ENCODE measurements at regions not wholly inside any gene's neighbourhood (a gene's known extent, or its start where the extent isn't known, plus 50 kb on each side); places are given as distances from the start of the nearest gene placed in this dataset.

DNA sequence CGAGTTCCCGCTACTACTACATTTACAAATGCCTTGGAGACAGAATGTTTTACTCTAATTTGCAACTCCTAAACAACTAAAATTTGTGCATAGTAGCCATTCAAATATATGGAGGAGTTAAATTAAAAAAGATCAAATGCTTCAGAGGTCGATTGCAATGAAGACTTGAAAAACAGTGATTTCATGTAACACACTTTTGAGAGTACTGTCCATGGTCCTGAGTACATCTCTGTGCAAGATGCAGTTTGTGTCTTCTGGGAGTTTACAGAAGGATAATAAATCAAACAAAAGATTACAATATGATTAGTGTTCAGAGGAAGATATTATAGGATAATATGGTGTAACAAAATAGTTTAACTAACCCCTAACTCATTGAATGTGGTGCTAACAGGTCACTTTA, 894.7 kb downstream of the TMEM182 start:
- dilution Hi-C loops (cut with MboI; ENCODE audit: extremely low pct_ligation_motif_present, low sequenced_read_pairs) (no loop called here), intact Hi-C loops (cut with micrococcal nuclease) (no loop called here)
- no TSS peak for BruUV-seq (replicated peaks)

More for the DNA sequence above, 894.7 kb downstream of the TMEM182 start:
- H3K36me3 ChIP-seq (ENCODE audit: control insufficient read depth in 2 of 2, extremely low read depth in 1 of 2, insufficient read depth in 2 of 2, low read length in 2 of 2) = no peaks in the 10 kb centered on the region
- H2AFZ ChIP-seq (ENCODE audit: low read depth, low read length) = no peak overlapping the region
- FAIRE-seq (no peak), DNase-seq (ENCODE audit: low read depth, low spot score) (no peak)
- H3K4me1 ChIP-seq (ENCODE audit: control insufficient read depth, extremely low read depth, insufficient read depth, low read length) = no peaks in the 10 kb centered on the region
- no peaks in the 10 kb centered on the region for H3K9me3 ChIP-seq (replicated peaks; ENCODE audit: control insufficient read depth, insufficient read depth, low read length)
- H3K4me2 ChIP-seq (ENCODE audit: insufficient read depth, low read length) = no peak overlapping the region
- TF ChIP-seq EZH2 (IDR thresholded peaks at IDR 0.05; ENCODE audit: borderline replicate concordance, low read depth, low read length, severe bottlenecking) (no peak), FOS (IDR thresholded peaks at IDR 0.05; ENCODE audit: borderline replicate concordance, insufficient read depth, low read length) (no peak), GATA2 (IDR thresholded peaks at IDR 0.05; ENCODE audit: insufficient read depth, insufficient read length, low read depth, low read length) (no peak), JUN (IDR thresholded peaks at IDR 0.05; ENCODE audit: borderline replicate concordance, insufficient read depth, insufficient read length, low read depth) (no peak), MYC (IDR thresholded peaks at IDR 0.05; ENCODE audit: low read depth, low read length) (no peak), POLR2A (IDR thresholded peaks at IDR 0.05; ENCODE audit: low read depth, low read length) (no peak), POLR2AphosphoS5 (IDR thresholded peaks at IDR 0.05; ENCODE audit: insufficient read depth, low read depth, low read length) (no peak)
- TF ChIP-seq, protein P1, sequence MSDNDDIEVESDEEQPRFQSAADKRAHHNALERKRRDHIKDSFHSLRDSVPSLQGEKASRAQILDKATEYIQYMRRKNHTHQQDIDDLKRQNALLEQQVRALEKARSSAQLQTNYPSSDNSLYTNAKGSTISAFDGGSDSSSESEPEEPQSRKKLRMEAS (IDR thresholded peaks at IDR 0.05; ENCODE audit: insufficient read depth, insufficient read length) = no peak
- TF ChIP-seq, protein P2, sequence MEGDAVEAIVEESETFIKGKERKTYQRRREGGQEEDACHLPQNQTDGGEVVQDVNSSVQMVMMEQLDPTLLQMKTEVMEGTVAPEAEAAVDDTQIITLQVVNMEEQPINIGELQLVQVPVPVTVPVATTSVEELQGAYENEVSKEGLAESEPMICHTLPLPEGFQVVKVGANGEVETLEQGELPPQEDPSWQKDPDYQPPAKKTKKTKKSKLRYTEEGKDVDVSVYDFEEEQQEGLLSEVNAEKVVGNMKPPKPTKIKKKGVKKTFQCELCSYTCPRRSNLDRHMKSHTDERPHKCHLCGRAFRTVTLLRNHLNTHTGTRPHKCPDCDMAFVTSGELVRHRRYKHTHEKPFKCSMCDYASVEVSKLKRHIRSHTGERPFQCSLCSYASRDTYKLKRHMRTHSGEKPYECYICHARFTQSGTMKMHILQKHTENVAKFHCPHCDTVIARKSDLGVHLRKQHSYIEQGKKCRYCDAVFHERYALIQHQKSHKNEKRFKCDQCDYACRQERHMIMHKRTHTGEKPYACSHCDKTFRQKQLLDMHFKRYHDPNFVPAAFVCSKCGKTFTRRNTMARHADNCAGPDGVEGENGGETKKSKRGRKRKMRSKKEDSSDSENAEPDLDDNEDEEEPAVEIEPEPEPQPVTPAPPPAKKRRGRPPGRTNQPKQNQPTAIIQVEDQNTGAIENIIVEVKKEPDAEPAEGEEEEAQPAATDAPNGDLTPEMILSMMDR (IDR thresholded peaks at IDR 0.05; ENCODE audit: extremely low read depth in 1 of 2, insufficient read depth in 1 of 2, low read depth in 1 of 2, low read length in 2 of 2) = no peak
- POLR2A ChIA-PET = no interaction called here
- no peaks in the 10 kb centered on the region for H3K79me2 ChIP-seq (ENCODE audit: control insufficient read depth, insufficient read depth, low read length)
- CTCF ChIA-PET = interaction anchor here (0.6 kb wide), 1 partner anchor 38 kb away, joined by 3 read pairs; no protein-coding TSS in a partner anchor
- no peaks in the 10 kb centered on the region for H3K27me3 ChIP-seq (ENCODE audit: control insufficient read depth in 2 of 2, insufficient read depth in 2 of 2, low read length in 2 of 2)
- no peak overlapping the region for H3K27ac ChIP-seq (ENCODE audit: insufficient read depth, low read depth, low read length)
- no peaks in the 10 kb centered on the region for H3K9me1 ChIP-seq (replicated peaks; ENCODE audit: control insufficient read depth, extremely low read depth, insufficient read depth, low read length)
- no peak overlapping the region for H3K4me3 ChIP-seq (replicated peaks in 1 of 3; ENCODE audit: insufficient read depth in 1 of 3, low read depth in 1 of 3, low read length in 3 of 3)
- no peak overlapping the region for H3K9ac ChIP-seq (replicated peaks; ENCODE audit: extremely low read depth, insufficient read depth, low read length)
- no peaks in the 10 kb centered on the region for H4K20me1 ChIP-seq (replicated peaks; ENCODE audit: control insufficient read depth, extremely low read depth, insufficient read depth, low read length)

All from endothelial cell of umbilical vein (primary cell).